CD4-positive, alpha-beta T cell (primary cell): ENCODE measurements at regions not wholly inside any gene's neighbourhood (a gene's known extent, or its start where the extent isn't known, plus 50 kb on each side); places are given as distances from the start of the nearest gene placed in this dataset.

ENCODE experiments used
- ATAC-seq: fragments of 200-7000 bp; cut with Tn5 transposase; one replicate; pipeline ENCODE4 v1.10.0; 2022; ENCODE audit warnings: mild to moderate bottlenecking; ENCODE audit not compliant: poor library complexity
- CTCF ChIA-PET: fragments of 350-600 bp; sonication (Branson Sonifier 250); formaldehyde crosslinking; loops from one replicate; lab custom pipeline; 2021; ENCODE audit warnings: antibody characterized with exemption, inconsistent platforms; lab: Charles Lee
- POLR2A ChIA-PET: fragments of 350-600 bp; sonication (Branson Sonifier 250); formaldehyde crosslinking; loops from one replicate; lab custom pipeline; 2021; ENCODE audit warnings: antibody characterized with exemption, inconsistent platforms; lab: Charles Lee
- DNase-seq, 14 experiments: peaks; one replicate each; pipeline ENCODE4 v3.0.0-alpha.2; 2013 to 2020; ENCODE audit warnings: mixed read lengths in 2 of 14
- H3K27ac ChIP-seq, 2 donors: one replicate each; pipeline versions ENCODE4 v1.5.1 to v1.7.0; 2013; ENCODE audit warnings: low read length in 2 of 2, low read depth in 1 of 2, mild to moderate bottlenecking in 1 of 2
- H3K27me3 ChIP-seq, 2 experiments: 1 replicate in 1 of 2; 2 replicates in 1 of 2; pipeline versions ENCODE4 v1.6.1 to v1.7.0; 2013; ENCODE audit warnings: low read length in 2 of 2, control low read depth in 1 of 2, mild to moderate bottlenecking in 1 of 2, moderate library complexity in 1 of 2; ENCODE audit not compliant: insufficient read depth in 2 of 2, control insufficient read depth in 1 of 2
- H3K36me3 ChIP-seq: one replicate; pipeline ENCODE4 v1.6.1; 2013; ENCODE audit warnings: low read length, control low read depth; ENCODE audit not compliant: insufficient read depth
- H3K4me1 ChIP-seq: one replicate; pipeline ENCODE4 v1.6.1; 2013; ENCODE audit warnings: low read length, control low read depth; ENCODE audit not compliant: insufficient read depth
- H3K4me3 ChIP-seq: one replicate; pipeline ENCODE4 v1.5.1; 2013; ENCODE audit warnings: mild to moderate bottlenecking, low read length, moderate library complexity
- H3K9me3 ChIP-seq, 2 experiments: 1 replicate in 1 of 2; 2 replicates in 1 of 2; pipeline versions ENCODE4 v1.6.1 to v1.7.0; 2013; ENCODE audit warnings: low read length in 2 of 2, mild to moderate bottlenecking in 2 of 2, control low read depth in 1 of 2, moderate library complexity in 1 of 2; ENCODE audit not compliant: control insufficient read depth in 1 of 2, insufficient read depth in 1 of 2
- H3K27ac Mint-ChIP-seq: one replicate; pipeline ENCODE4 v1.8.0; 2020; ENCODE audit warnings: mixed read lengths
- H3K27me3 Mint-ChIP-seq: one replicate; pipeline ENCODE4 v1.8.0; 2021; ENCODE audit warnings: mixed read lengths
- H3K36me3 Mint-ChIP-seq: one replicate; pipeline ENCODE4 v1.8.0; 2021; ENCODE audit warnings: low read depth, mixed read lengths
- H3K4me1 Mint-ChIP-seq: one replicate; pipeline ENCODE4 v1.8.0; 2021; ENCODE audit warnings: low read depth, mixed read lengths
- H3K4me3 Mint-ChIP-seq: one replicate; pipeline ENCODE4 v1.8.0; 2020; ENCODE audit warnings: mild to moderate bottlenecking, mixed read lengths
- H3K9me3 Mint-ChIP-seq: one replicate; pipeline ENCODE4 v1.8.0; 2020; ENCODE audit warnings: mixed read lengths
- CTCF ChIP-seq: fragments of 200-600 bp; IDR thresholded peaks from one replicate; pipeline ENCODE4 v1.8.0; 2022; ENCODE audit warnings: antibody characterized with exemption, mild to moderate bottlenecking
- intact Hi-C, 2 experiments: fragments of 100-400 bp; cut with DNase I in 1 of 2; cut with micrococcal nuclease in 1 of 2; formaldehyde crosslinking; loops; one replicate each; pipeline versions ENCODE4 v1.15.1 to v1.9.0; 2023 to 2025; cut with DNase I, micrococcal nuclease

- H3K27ac ChIP-seq = no peak overlapping the region
- no peak for TF ChIP-seq CTCF
- ChIA-PET POLR2A (no interaction called here), CTCF (no interaction called here)
- H3K27me3 ChIP-seq = no peaks in the 10 kb centered on the region
- Mint-ChIP-seq H3K9me3 (peaks cover 9% of the 10 kb centered on the region), H3K36me3 (no peaks in the 10 kb centered on the region), H3K27me3 (no peaks in the 10 kb centered on the region), H3K4me1 (no peaks in the 10 kb centered on the region), H3K27ac (no peak overlapping the region), H3K4me3 (no peak overlapping the region)
- DNase-seq (no peak), ATAC-seq (no peak)
- no peaks in the 10 kb centered on the region for H3K36me3 ChIP-seq
- H3K4me1 ChIP-seq = no peaks in the 10 kb centered on the region
- intact Hi-C loops = no loop called here
- H3K4me3 ChIP-seq = no peak overlapping the region
- no peaks in the 10 kb centered on the region for H3K9me3 ChIP-seq
Measured at GRCh38 chr17:70797166-70797565, 627.8 kb downstream of the KCNJ2 start.

GRCh38 chr17:70804161-70804560, 634.8 kb downstream of the KCNJ2 start:
- ATAC-seq (no peak), DNase-seq (no peak)
- H3K4me3 Mint-ChIP-seq = no peak overlapping the region
- Histone ChIP-seq H3K27ac (no peak overlapping the region), H3K4me3 (no peak overlapping the region), H3K4me1 (no peaks in the 10 kb centered on the region), H3K36me3 (no peaks in the 10 kb centered on the region), H3K9me3 (no peaks in the 10 kb centered on the region), H3K27me3 (no peaks in the 10 kb centered on the region)
- H3K9me3 Mint-ChIP-seq = peaks cover 3% of the 10 kb centered on the region
- H3K4me1 Mint-ChIP-seq = no peaks in the 10 kb centered on the region
- POLR2A ChIA-PET = no interaction called here
- H3K27ac Mint-ChIP-seq = no peak overlapping the region
- no peak for TF ChIP-seq CTCF
- H3K36me3 Mint-ChIP-seq = no peaks in the 10 kb centered on the region
- CTCF ChIA-PET = no interaction called here
- H3K27me3 Mint-ChIP-seq = no peaks in the 10 kb centered on the region
- intact Hi-C loops = no loop called here

GRCh38 chr17:70808596-70808995, 639.3 kb downstream of the KCNJ2 start:
- H3K36me3 ChIP-seq = no peaks in the 10 kb centered on the region
- intact Hi-C loops = no loop called here
- no peak overlapping the region for H3K27ac ChIP-seq
- no peak overlapping the region for H3K4me3 ChIP-seq
- TF ChIP-seq CTCF = no peak
- Mint-ChIP-seq H3K27me3 (no peaks in the 10 kb centered on the region), H3K4me1 (no peaks in the 10 kb centered on the region), H3K9me3 (no peaks in the 10 kb centered on the region), H3K27ac (no peak overlapping the region), H3K4me3 (no peak overlapping the region), H3K36me3 (no peaks in the 10 kb centered on the region)
- ChIA-PET CTCF (no interaction called here), POLR2A (no interaction called here)
- peaks cover 0 to 3% of the 10 kb centered on the region in 2 experiments for H3K9me3 ChIP-seq
- no peaks in the 10 kb centered on the region for H3K4me1 ChIP-seq
- ATAC-seq = no peak
- no peak for DNase-seq
- no peaks in the 10 kb centered on the region for H3K27me3 ChIP-seq
